GM18867 (cell line): ENCODE measurements at regions not wholly inside any gene's neighbourhood (a gene's known extent, or its start where the extent isn't known, plus 50 kb on each side); places are given as distances from the start of the nearest gene placed in this dataset.
"Not testable (repeated sequence)": the region's sequence is repeated elsewhere in the genome, so short reads cannot be mapped to it uniquely, and the experiment has no call there.

ENCODE experiments used
- ATAC-seq: cut with Tn5 transposase; IDR thresholded peaks from one replicate; pipeline ENCODE4 v1.9.1; 2021; ENCODE audit warnings: mild to moderate bottlenecking, moderate library complexity; ENCODE audit not compliant: unreplicated experiment

DNA sequence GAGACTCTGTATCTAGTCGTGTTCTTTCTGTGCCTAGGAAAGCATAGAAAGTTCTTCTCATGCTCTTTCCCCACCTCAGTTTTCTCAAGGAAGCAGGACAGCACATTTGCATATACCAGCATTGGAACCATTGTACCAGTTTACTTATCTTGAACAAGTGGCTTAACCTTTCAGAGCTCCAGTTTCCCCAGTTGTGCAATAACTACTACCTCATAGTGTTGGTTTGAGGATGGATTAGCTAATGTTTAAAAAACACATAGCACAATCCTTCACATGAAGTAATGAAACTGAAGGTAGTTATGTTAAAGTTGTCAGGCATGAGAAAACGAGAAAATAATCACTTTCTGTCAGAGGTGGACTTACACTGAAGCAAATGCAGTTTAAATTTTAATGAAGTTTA lies 92.2 kb upstream of the H2AZ1 start:
- no peak for ATAC-seq

DNA sequence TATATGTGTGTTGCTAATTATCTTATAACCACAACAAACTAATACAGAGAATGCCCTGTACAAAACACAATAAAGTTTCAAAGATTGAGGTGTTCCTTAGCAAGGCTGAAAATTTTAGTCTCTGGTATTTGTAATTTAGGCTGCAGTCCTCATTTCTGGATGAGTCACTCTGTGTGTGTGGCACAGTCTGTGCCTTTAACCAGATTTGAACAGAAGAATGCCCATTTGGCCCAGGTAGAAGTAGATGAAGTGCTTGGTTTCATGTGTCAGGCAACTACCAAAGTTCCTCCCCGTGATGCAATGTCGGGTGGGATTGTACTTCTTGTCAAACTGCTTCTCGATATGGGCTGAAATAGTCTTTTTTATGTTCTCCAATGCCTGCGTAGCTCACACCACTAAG lies 91.6 kb upstream of the H2AZ1 start:
- no peak for ATAC-seq

DNA sequence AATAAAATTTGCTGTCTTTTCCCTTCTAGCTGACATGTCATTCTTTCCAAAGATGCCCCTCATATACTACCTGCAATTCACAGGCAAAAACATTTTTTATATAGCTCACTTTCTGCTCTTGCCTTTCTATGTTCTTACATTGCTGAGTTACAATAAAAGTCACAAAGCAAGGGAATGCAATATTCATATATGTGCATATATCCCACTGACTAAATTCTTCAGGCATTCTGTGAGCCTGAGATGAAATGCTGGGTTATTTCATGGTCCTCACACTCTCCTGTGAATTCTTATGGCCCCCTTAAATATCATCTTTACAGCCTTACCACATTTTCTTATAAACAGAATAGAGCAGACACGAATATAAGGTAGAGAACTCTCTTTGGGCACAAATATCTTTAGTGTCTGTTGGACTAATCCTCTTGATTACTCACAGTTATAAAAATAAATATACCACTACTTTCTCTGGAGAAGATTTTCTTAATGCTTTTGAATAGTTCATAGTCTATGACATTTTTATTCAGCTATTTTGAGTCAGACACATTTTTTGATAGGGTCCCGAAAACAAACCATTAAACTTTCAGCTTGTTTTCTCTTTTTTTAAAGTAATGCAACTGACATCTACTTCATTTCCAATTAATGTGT lies 84.1 kb upstream of the H2AZ1 start:
- ATAC-seq = no peak

DNA sequence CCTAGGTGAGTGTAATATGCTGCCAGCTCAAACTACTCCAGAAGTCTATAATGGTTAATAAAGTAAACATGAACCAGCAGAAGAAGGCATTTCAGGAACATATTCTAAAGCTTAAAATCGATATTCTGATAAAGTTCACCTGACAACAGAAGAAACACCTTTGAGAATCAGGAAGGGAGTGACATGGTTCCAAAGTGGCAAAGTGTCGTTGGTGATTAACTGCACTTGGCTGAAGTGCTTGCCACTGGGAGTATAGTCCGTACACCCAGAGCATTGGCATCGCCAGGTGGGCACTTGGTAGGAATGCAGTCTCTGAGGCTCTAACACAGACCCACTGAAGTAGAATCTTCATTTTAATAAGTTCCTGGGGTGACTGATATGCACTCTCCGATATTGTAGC lies 76.0 kb upstream of the H2AZ1 start:
- ATAC-seq = no peak

DNA sequence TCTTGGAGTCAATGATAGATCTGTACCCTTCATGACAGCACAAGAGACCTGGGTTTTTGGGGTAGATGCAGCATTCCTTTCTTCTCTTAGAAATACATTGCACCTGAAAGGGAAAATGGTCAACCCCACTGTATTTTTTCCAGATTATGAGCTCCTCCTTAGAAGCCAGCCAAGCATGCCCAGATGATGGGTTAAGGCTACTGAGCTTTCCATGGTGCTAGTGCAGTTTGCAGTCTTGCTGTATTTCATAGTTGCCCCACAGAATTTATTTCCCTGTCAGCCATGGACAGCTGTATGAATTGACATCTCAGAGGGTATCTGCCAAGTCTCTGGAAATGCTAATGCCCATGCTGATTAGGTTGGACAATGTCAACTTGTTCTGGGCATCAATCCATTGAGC lies 73.7 kb upstream of the H2AZ1 start:
- no peak for ATAC-seq

DNA sequence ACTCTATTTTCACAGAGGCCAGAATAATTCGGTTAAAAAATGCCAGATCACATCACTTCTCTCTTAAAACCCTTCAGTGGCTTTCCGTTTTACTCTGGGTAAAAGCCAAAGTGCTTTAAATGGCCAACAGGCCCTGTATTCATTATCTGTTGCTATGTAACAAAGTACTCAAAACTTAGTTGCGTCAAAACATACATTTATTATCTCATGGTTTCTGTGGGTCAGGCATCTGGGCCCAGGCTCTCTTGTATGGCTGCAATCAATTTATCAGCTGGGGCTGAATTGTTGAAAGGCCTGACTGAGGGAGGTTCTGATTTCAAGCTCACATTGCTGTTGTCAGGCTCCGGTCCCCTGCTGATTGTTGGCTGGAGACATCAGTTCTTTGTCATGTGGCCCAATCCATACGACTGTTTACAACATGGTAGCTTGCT lies 72.7 kb upstream of the H2AZ1 start:
- no peak for ATAC-seq

DNA sequence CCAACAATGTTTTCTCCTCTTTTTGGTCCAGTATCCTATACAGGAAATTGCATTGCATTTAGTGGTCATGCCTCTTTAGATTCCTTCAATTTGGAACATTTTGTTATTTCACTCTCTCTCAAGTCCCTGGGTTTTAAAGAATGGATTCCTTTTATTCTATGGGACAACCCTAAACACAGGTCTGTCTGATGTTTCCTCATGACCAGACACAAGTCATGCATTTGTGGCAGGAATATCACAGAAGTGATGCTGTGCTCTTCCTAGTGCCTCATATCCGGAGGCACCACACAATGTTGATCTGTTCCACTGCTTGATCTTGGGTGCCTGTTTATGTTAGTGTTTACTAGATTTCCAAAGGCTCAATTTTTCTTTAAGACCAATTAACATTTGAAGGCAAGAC lies 69.7 kb upstream of the H2AZ1 start:
- no peak for ATAC-seq

DNA sequence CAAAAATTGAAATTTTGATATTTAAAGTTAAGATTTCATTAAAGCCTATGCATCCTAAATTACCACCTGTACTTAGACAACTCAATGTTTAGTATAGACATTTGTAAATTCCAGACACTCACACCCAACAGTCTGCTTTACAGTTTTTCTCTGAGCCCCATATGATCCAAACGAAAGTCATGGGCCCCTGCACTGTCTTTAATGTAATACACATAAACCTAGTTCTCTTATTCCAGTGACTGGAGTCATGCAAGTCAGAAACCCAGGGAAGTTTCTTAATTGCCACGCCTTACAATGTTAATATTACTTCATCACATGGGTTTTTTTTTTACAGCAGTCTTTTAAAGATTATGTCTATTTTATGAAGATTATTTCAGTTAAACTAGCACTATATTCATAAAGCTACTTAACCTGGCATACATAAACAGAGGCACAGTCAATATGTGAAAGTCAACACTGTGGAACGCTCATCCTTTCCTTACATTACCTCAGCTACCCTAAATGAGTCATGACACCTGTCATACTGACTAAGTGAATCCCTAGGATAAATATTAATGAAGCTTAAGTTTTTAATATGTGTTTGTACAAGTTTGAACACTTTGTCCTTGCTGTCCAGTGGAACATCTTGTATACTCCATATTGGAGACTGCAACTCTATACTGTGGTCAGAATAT lies 67.7 kb upstream of the H2AZ1 start:
- ATAC-seq = peak; percentile 80

DNA sequence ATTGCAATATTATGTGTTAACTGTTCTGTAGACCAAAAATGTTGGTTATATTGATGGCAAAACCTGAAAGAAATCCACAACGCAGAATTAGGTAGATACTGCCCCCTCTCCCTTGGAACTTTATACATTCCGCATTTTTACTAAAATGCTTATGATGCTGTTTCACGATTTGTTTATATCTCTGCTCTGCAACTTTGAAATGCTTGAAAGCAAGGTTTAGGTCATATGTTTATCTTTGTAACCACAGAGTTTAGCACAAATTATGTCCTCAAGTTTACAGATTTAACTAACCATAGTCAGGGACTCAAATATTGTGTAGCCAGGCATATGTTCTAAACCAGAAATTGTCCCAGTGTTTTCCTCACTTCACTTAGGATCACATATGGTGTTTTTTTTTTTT lies 66.1 kb upstream of the H2AZ1 start:
- ATAC-seq = no peak

DNA sequence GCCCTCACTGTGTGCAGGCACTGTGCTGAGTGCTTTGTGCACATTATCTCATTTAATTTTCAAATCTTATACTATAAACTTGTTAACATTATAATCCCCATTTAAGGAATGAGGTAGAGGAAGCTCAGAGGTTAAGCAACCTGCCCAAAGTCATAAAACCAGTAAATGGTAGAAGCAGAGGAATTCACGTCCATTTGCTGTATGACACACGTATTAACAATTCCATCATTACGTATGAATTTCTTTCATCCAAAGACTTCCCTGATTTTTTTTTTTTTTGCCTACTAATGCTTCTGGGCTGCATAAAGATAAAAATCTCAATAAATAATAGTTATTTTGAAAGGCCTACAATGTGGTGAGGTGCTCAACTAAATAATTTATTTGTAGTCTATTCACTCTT lies 64.5 kb upstream of the H2AZ1 start:
- no peak for ATAC-seq

DNA sequence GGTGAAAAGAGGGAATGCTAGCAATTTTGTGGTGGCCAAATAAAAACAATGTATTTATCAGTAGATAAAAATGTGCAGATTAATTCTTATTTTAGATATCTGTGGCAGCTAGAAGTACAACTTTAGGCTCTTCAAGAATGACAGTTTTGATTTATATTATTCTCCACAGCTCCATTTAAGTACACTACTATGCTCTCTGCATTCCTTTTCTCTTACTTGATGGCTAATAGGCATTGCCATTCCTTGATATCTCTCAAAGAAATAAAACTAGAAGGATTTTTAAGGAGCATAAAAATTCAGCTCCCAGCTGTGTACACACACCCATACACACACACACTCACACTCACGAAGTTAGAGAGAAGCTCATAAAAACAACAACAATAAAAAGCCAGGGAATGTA lies 59.4 kb upstream of the H2AZ1 start:
- no peak for ATAC-seq

DNA sequence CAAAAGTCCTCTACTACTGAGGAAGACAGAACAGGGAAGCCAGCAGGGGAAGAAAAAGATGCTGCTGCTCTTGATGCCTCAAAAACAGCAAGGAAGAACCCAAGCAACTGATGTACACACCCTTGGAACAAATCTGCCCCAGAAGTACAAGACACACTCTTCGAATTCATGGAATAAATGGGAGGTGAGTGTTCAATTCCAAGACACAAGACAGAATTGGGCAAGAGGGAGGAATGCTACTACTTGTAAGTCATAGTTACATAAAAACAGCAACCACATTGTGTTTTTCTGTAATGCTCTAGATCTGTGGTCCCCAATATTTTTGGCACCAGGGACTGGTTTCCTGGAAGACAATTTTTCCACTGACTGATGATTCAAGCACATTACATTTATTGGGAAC lies 58.0 kb upstream of the H2AZ1 start:
- ATAC-seq = no peak

DNA sequence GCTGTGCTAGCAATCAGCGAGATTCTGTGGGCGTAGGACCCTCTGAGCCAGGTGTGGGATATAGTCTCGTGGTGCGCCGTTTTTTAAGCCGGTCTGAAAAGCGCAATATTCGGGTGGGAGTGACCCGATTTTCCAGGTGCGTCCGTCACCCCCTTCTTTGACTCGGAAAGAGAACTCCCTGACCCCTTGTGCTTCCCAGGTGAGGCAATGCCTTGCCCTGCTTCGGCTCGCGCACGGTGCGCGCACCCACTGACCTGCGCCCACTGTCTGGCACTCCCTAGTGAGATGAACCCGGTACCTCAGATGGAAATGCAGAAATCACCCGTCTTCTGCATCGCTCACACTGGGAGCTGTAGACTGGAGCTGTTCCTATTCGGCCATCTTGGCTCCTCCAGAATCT lies 56.1 kb upstream of the H2AZ1 start:
- not testable (repeated sequence) for ATAC-seq
